HG02798 (cell line): ENCODE measurements at regions not wholly inside any gene's neighbourhood (a gene's known extent, or its start where the extent isn't known, plus 50 kb on each side); places are given as distances from the start of the nearest gene placed in this dataset.

Experiments used
- ATAC-seq: cut with Tn5 transposase; IDR thresholded peaks from one replicate; pipeline ENCODE4 v1.9.1; 2021; ENCODE audit warnings: mild to moderate bottlenecking; ENCODE audit not compliant: unreplicated experiment, poor library complexity

DNA sequence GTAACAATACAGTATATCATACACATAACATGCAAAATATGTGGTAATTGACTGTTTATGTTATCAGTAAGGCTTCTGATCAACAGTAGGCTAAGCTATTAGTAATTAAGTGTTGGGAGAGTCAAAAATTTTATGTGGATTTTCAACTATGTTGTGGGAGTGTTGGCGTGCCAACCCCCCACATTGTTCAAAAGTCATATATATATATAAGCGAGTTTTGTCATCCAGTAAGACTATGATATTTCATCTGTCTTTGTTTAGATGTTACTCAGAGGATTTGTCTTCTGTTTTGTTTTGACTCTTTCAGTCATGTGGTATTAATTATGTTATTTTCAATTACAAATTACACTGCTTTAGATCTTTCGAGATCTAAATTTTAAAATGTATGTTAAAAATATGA, 51.0 kb upstream of the RAP2B start:
- ATAC-seq: no peak
